Fibroblast of lung (primary cell): ENCODE measurements at regions not wholly inside any gene's neighbourhood (a gene's known extent, or its start where the extent isn't known, plus 50 kb on each side); places are given as distances from the start of the nearest gene placed in this dataset.

Experiments used
- EZH2 ChIP-seq: IDR thresholded peaks from 2 replicates; pipeline ENCODE4 v1.5.1; 2012; ENCODE audit warnings: low read length, control low read depth, mild to moderate bottlenecking; ENCODE audit errors: missing control alignments
- TF ChIP-seq, protein P1 (sequence below), 2 donors: IDR thresholded peaks in 1 of 2; conservative IDR thresholded peaks in 1 of 2; 1 replicate in 1 of 2; 2 replicates in 1 of 2; pipeline ENCODE4 v1.5.1; 2011 to 2012; ENCODE audit warnings: low read length in 2 of 2, control low read depth in 1 of 2, inconsistent platforms in 1 of 2, low read depth in 1 of 2, mild to moderate bottlenecking in 1 of 2

DNA sequence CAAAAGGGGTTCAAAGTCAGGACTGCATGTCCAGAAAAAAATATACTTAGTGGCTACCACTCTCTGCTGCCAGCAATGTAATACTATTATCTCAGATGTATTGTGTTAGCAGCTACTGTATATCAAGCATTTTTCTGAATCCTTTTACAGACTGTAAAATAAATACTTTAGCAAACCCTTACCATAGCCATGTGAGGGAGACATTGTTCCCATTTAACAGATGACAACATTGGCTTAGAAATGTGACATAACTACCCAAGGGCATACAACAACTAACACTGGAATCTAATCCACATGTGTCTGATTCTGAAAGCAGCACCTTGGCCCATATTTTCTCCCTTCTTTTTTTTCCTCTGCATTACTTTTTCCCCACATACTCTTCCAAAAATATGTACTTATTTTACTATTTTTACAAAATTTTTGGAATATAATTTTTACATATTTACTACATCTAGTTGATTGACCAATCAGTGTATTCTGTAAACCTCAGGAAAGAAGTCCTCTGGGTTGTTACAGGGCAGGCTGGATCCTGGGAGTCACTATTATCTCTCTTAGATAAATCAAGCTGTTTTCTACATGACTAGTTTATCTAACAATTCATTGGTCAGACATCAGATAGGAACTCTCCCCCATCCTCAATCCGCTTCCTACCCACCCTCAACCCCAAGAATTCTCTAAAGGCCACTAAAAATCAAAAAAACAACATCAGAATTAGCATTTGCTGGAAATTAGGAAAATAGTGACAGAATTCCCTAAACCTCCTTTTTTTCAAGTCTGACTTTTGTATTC is 154.1 kb downstream of the BTG1 start:
- TF ChIP-seq, protein P1, sequence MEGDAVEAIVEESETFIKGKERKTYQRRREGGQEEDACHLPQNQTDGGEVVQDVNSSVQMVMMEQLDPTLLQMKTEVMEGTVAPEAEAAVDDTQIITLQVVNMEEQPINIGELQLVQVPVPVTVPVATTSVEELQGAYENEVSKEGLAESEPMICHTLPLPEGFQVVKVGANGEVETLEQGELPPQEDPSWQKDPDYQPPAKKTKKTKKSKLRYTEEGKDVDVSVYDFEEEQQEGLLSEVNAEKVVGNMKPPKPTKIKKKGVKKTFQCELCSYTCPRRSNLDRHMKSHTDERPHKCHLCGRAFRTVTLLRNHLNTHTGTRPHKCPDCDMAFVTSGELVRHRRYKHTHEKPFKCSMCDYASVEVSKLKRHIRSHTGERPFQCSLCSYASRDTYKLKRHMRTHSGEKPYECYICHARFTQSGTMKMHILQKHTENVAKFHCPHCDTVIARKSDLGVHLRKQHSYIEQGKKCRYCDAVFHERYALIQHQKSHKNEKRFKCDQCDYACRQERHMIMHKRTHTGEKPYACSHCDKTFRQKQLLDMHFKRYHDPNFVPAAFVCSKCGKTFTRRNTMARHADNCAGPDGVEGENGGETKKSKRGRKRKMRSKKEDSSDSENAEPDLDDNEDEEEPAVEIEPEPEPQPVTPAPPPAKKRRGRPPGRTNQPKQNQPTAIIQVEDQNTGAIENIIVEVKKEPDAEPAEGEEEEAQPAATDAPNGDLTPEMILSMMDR (conservative IDR thresholded peaks at IDR 0.05 in 1 of 2, IDR thresholded peaks at IDR 0.05 in 1 of 2; ENCODE audit: low read depth in 1 of 2, low read length in 2 of 2): no peak
- TF ChIP-seq EZH2: no peak
